ENCODE measurements at regions not wholly inside any gene's neighbourhood (a gene's known extent, or its start where the extent isn't known, plus 50 kb on each side); places are given as distances from the start of the nearest gene placed in this dataset.
"Not testable (repeated sequence)": the region's sequence is repeated elsewhere in the genome, so short reads cannot be mapped to it uniquely, and the experiment has no call there.

GRCh38 chr15:47095833-47096232 lies 621.5 kb upstream of the SEMA6D start:
- Mint-ChIP-seq H3K4me3 (ENCODE audit: low read depth, unreplicated experiment) (no peak overlapping the region), H3K27me3 (ENCODE audit: unreplicated experiment) (no peaks in the 10 kb centered on the region), H3K27ac (ENCODE audit: unreplicated experiment) (no peak overlapping the region), H3K4me1 (ENCODE audit: low read depth, unreplicated experiment) (no peaks in the 10 kb centered on the region), H3K9me3 (ENCODE audit: low read depth, unreplicated experiment) (peaks cover 9% of the 10 kb centered on the region), H3K36me3 (ENCODE audit: insufficient read depth, unreplicated experiment) (no peaks in the 10 kb centered on the region)
- intact Hi-C loops (cut with micrococcal nuclease; ENCODE audit: unreplicated experiment) = no loop called here
- CTCF ChIA-PET = no interaction called here
- no peak for TF ChIP-seq CTCF (IDR thresholded peaks at IDR 0.05; ENCODE audit: unreplicated experiment)
- BruUV-seq (replicated peaks) = no TSS peak
- DNase-seq = no peak

- intact Hi-C loops (cut with micrococcal nuclease; ENCODE audit: unreplicated experiment); H3K27ac Mint-ChIP-seq (ENCODE audit: unreplicated experiment); BruUV-seq (replicated peaks); DNase-seq; H3K4me3 Mint-ChIP-seq (ENCODE audit: low read depth, unreplicated experiment); CTCF ChIA-PET; H3K36me3 Mint-ChIP-seq (ENCODE audit: insufficient read depth, unreplicated experiment); H3K4me1 Mint-ChIP-seq (ENCODE audit: low read depth, unreplicated experiment); H3K9me3 Mint-ChIP-seq (ENCODE audit: low read depth, unreplicated experiment); H3K27me3 Mint-ChIP-seq (ENCODE audit: unreplicated experiment): not testable (repeated sequence)
Observed at GRCh38 chr15:47098526-47098925, 618.8 kb upstream of the SEMA6D start.

- BruUV-seq (replicated peaks); DNase-seq; H3K4me1 Mint-ChIP-seq (ENCODE audit: low read depth, unreplicated experiment); H3K4me3 Mint-ChIP-seq (ENCODE audit: low read depth, unreplicated experiment); H3K27ac Mint-ChIP-seq (ENCODE audit: unreplicated experiment); H3K9me3 Mint-ChIP-seq (ENCODE audit: low read depth, unreplicated experiment); CTCF ChIA-PET; H3K36me3 Mint-ChIP-seq (ENCODE audit: insufficient read depth, unreplicated experiment); intact Hi-C loops (cut with micrococcal nuclease; ENCODE audit: unreplicated experiment); H3K27me3 Mint-ChIP-seq (ENCODE audit: unreplicated experiment): not testable (repeated sequence)
Observed at GRCh38 chr15:47099801-47100200, 617.5 kb upstream of the SEMA6D start.

GRCh38 chr15:47108800-47109199 lies 608.5 kb upstream of the SEMA6D start:
- H3K36me3 Mint-ChIP-seq (ENCODE audit: insufficient read depth, unreplicated experiment); H3K4me3 Mint-ChIP-seq (ENCODE audit: low read depth, unreplicated experiment); H3K27ac Mint-ChIP-seq (ENCODE audit: unreplicated experiment); intact Hi-C loops (cut with micrococcal nuclease; ENCODE audit: unreplicated experiment); H3K27me3 Mint-ChIP-seq (ENCODE audit: unreplicated experiment); H3K4me1 Mint-ChIP-seq (ENCODE audit: low read depth, unreplicated experiment); DNase-seq; CTCF ChIA-PET; BruUV-seq (replicated peaks): not testable (repeated sequence)
- peaks cover 10% of the 10 kb centered on the region for H3K9me3 Mint-ChIP-seq (ENCODE audit: low read depth, unreplicated experiment)

GRCh38 chr15:47116698-47117097 lies 600.6 kb upstream of the SEMA6D start:
- no peak overlapping the region for H3K4me3 Mint-ChIP-seq (ENCODE audit: low read depth, unreplicated experiment)
- no TSS peak for BruUV-seq (replicated peaks)
- CTCF ChIA-PET = no interaction called here
- TF ChIP-seq CTCF (IDR thresholded peaks at IDR 0.05; ENCODE audit: unreplicated experiment) = no peak
- no peaks in the 10 kb centered on the region for H3K36me3 Mint-ChIP-seq (ENCODE audit: insufficient read depth, unreplicated experiment)
- H3K4me1 Mint-ChIP-seq (ENCODE audit: low read depth, unreplicated experiment) = no peaks in the 10 kb centered on the region
- H3K27me3 Mint-ChIP-seq (ENCODE audit: unreplicated experiment) = no peaks in the 10 kb centered on the region
- DNase-seq = no peak
- intact Hi-C loops (cut with micrococcal nuclease; ENCODE audit: unreplicated experiment) = no loop called here
- no peak overlapping the region for H3K27ac Mint-ChIP-seq (ENCODE audit: unreplicated experiment)
- peaks cover 16% of the 10 kb centered on the region for H3K9me3 Mint-ChIP-seq (ENCODE audit: low read depth, unreplicated experiment)

GRCh38 chr15:47119349-47119748 lies 598.0 kb upstream of the SEMA6D start:
- H3K4me3 Mint-ChIP-seq (ENCODE audit: low read depth, unreplicated experiment) = no peak overlapping the region
- peaks cover 22% of the 10 kb centered on the region for H3K9me3 Mint-ChIP-seq (ENCODE audit: low read depth, unreplicated experiment)
- CTCF ChIA-PET = no interaction called here
- intact Hi-C loops (cut with micrococcal nuclease; ENCODE audit: unreplicated experiment) = no loop called here
- no peak for TF ChIP-seq CTCF (IDR thresholded peaks at IDR 0.05; ENCODE audit: unreplicated experiment)
- H3K4me1 Mint-ChIP-seq (ENCODE audit: low read depth, unreplicated experiment) = no peaks in the 10 kb centered on the region
- no peaks in the 10 kb centered on the region for H3K36me3 Mint-ChIP-seq (ENCODE audit: insufficient read depth, unreplicated experiment)
- no peaks in the 10 kb centered on the region for H3K27me3 Mint-ChIP-seq (ENCODE audit: unreplicated experiment)
- BruUV-seq (replicated peaks) = no TSS peak
- H3K27ac Mint-ChIP-seq (ENCODE audit: unreplicated experiment) = no peak overlapping the region
- DNase-seq = no peak
